Retina (tissue), 1 donor: ENCODE measurements at regions not wholly inside any gene's neighbourhood (a gene's known extent, or its start where the extent isn't known, plus 50 kb on each side); places are given as distances from the start of the nearest gene placed in this dataset.
"Not testable (repeated sequence)": the region's sequence is repeated elsewhere in the genome, so short reads cannot be mapped to it uniquely, and the experiment has no call there.

ENCODE experiments used
- DNase-seq: peaks from one replicate; pipeline ENCODE4 v3.0.0-alpha.2; 2016

GRCh38 chr10:131363416-131363815 is 51.9 kb upstream of the TCERG1L start:
- DNase-seq: no peak

GRCh38 chr10:131371571-131371970 is 60.0 kb upstream of the TCERG1L start:
- no peak for DNase-seq

DNA sequence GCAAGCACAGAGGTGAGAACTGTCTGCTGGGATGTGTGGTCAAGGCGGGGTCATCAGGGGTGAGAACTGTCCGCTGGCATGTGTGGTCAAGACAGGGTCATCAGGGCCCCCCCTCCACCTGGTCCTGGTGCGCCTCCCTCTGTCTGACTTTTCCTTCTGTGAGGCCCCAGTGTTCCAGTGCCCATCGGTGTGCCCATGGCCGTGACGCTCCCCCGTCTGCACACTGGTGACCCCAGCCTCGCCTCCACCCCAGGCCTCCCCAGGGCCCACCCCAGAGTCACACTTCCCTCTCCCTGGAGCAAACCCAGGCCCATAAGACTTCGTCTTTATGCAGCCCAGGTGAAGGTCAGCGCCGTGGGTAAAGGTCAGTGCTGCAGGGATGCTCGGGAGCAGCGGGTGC is 70.1 kb upstream of the TCERG1L start:
- DNase-seq: no peak

DNA sequence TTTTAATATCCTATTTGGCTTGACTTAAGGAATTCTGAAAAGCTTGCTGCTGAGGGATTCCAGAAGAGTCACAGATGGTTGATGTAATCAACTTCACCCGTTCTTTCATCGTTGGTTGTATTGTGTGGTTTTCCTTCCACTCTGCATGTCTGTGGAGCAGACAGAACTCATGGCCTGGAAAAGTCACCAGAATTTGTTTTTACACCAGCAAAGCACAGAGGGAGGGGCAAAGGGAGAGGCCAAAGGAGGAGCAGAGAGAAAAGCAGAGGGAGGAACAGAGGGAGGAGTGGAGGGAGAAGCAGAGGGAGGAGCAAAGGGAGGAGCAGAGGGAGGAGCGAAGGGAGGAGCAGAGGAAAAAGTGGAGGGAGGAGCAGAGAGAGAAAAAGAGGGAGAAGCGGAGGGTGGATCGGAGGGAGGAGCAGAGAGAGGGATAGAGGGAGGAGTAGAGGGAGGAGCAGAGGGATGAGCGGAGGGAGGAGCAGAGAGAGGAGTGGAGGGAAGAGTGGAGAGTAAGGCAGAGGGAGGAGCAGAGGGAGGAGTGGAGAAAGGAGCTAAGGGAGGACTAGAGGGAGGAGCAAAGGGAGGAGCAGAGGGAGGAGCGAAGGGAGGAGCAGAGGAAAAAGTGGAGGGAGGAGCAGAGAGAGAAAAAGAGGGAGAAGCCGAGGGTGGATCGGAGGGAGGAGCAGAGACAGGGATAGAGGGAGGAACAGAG is 73.8 kb upstream of the TCERG1L start:
- DNase-seq: not testable (repeated sequence)

DNA sequence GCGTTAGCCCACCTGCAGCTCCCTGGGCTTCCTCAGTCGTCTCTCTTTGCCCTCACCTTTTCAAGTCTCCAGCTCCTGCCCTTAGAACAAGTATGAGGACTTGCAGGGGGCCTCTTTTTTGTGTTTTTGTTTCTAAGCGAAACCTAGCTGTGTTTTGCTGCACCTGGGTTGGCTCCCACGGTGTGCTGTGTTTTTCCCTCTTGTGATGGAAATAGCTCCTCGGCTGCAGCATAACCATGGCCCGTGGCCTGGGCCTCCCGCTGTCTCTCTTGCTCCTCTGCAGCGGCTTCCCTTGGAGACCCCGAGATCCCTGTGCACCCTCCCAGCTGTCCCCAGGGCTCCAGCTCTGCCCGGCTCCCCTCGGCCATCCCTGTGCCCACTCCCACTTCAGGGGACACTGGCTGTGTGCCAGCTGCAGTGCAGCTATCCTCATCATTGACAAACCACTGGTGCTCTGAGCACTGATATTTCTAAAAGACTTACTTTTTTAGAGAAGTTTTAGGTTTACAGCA is 75.6 kb upstream of the TCERG1L start:
- DNase-seq: no peak

DNA sequence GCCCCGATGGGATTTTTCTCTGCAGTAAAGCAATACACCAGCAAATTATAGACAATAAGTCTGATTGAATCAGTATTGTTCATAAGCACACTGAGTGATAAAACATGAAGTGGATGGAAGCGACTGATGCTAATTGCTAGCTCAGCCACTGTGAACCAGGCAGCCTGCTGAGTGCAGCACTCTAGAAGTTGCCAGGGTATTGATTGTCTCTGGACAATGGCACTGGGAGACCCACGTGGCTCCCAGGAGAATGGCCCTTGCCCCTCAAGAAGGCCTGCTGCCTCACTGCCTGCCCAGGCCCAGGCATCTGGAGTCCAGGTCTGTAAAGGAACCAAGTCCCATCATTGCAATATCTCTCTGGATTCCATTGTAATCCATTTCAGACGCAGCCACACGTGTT is 80.4 kb upstream of the TCERG1L start:
- peak; percentile 61 for DNase-seq

GRCh38 chr10:131396121-131397050 is 84.9 kb upstream of the TCERG1L start:
- no peak for DNase-seq

GRCh38 chr10:131398166-131398565 is 86.6 kb upstream of the TCERG1L start:
- DNase-seq: no peak

- no peak for DNase-seq
Measured at GRCh38 chr10:131399981-131400380, 88.5 kb upstream of the TCERG1L start.

DNA sequence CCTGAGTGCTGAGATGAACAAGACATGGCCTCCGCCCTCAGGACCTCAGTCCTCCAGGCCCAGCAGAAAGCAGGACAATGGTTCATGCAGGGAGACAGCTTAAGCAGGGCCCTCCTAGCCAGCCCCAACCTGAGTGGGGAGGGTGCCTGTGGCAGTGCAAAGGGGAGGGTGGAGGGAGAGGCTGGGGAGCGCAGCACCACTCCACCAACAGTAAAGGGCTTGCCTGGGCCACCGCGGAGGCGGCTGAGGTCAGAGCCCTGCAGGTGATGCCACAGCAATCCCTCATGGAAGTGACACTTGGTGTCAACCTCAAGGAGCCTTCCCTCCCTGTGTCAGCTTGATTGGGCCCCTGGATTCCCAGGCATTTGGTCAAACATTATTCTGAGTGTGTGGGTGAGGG is 89.0 kb upstream of the TCERG1L start:
- DNase-seq: no peak

DNA sequence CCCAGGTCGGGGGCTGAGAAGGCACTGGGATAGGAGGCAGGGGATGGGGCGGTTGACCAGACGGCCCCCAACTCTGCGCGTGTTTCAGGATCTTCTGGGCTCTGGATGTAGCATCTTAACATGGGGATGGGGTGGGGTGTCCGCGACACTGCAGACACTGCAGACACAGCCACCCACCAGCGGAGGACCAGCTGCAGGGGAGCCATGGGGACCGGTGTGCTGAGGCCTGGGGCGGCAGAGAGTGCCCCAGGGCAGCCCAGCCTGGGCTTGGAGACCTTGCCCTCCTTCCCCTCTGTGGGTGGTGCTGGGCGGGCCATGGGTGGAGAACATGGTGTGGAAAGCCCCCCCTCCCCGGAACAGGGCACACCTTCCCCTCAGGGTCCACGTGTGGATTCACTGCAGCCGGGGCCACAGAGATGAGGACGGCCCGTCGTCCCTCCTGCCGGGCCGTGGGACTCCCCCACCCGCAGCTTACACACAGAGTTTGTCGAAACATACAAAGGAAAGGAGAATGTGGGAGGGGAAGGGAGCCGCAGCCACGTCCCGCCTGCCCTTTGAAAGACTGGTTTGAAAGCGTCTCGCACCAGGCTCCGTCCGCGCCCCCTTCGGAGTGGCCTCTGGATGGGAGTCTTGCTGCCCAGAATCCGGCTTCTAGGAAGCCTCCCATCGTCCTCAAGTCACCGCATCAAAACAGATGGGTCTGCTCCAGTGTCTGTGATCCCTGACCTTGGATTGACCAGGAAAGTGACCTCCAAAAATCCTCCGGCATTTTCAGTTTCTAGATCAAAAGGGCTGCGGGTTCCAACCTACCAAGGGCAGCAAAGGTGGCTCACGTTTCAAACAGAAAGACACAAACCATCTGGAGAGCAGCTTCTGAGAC is 91.5 kb upstream of the TCERG1L start:
- DNase-seq: no peak

GRCh38 chr10:131403936-131404335 is 92.4 kb upstream of the TCERG1L start:
- no peak for DNase-seq

- no peak for DNase-seq
Measured at GRCh38 chr10:131404886-131405285, 93.4 kb upstream of the TCERG1L start.

DNA sequence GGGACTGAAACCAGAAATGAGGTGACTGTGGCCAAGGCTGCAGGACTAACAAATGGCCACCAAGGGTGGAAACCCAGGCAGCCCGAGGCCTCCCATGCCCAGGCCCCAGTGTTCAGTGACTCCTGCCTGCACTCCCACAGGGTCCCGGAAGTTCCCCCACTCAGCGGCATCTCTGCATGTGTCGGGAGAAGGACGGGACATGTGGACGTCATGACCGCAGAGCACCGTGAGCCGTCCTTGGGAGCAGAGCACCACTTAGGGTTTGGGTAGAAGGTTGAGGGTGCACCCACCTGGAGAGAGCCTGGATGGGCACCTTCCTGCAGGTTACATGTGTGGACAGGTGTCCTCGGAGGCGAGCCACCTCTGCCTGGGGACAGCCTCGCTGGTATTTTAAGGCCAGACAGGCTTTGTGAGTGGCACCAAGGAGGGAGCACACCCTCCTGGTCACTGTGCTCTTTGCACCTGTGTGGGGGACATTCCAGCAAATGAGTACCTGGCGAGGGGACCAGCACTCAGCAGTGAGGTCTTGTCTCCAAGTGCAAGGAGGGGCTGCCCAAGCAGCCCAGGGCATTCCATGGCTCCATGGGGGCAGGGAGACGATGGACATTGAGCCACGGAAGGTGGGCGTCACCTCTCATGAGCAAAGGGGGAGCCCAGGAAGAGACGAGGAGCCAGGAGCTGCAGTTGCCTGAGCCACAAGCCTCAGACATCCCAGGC is 95.3 kb upstream of the TCERG1L start:
- no peak for DNase-seq

- no peak for DNase-seq
Measured at GRCh38 chr10:131418681-131419080, 107.2 kb upstream of the TCERG1L start.

DNA sequence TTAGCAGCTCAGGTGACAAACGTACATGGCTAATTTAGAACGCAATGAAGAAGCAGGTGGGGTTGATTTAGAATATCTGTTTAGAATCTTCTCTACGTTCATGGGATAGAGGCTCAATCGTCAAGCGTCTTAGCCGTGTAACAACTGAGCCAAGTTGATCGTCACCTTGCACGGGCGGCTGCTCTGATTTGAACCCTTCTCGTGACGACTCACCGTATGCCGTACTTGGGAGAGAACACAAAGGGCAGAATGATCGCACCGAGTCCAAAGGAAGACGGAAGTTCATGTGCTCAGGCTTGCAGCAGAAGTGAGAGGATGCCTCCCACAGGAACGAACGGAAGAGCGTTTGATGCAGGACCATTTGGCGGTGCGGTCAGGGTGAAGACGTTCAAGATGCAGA is 108.3 kb upstream of the TCERG1L start:
- no peak for DNase-seq

DNA sequence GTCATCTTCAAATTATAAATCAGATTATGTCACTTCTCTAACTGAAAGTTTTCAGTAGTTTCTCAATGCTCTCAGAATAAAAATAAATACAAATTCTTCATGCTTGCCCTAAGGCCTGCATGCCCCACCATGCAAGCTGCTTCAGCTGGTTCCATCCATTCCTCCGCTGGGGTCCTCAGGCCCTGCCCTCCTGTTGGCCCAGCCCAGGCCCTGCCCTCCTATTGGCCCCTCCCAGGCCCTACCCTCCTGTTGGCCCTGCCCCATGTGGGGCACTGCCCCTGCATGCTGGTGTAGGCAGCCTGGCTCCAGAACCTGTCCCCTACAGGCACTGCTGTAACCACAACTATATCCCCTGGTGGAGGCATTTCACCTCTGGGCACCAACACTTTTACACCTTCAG is 109.3 kb upstream of the TCERG1L start:
- DNase-seq: no peak

DNA sequence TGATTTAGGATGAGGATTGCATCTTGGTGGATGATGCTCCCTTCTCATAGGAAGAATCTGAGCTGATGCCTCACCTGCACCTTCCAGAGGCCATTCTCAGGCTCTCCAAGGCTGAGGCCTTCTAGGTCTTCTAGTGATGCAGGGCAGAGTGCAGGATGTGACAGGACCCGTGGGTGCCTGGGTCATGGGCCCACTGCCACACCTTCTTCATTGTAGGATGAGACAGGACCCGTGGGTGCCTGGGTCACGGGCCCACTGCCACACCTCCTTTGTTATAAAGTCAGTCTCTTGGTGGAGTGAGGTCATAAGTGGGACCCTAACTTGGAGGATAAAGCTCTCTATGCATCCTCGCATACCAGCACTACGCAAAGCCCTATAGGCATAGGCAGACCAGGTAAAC is 109.9 kb upstream of the TCERG1L start:
- DNase-seq: no peak

DNA sequence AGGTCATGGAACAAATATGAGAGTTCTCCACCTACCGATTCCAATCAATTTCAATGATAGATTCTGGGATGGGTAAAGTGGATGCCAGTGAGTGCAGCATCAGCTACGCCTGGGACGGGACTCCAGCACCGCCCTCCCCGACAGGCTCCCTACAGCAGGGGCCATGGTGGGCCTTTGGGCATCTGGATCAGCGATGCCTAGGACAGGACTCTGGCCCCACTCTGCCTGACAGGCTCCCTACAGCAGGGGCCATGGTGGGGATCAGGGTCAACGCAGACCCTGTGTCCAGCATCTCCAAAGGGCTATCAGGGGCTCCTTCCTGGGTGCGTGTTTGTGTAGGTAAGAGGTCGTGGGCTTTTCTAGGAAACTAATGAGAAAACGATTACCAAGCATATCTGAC is 111.2 kb upstream of the TCERG1L start:
- no peak for DNase-seq

DNA sequence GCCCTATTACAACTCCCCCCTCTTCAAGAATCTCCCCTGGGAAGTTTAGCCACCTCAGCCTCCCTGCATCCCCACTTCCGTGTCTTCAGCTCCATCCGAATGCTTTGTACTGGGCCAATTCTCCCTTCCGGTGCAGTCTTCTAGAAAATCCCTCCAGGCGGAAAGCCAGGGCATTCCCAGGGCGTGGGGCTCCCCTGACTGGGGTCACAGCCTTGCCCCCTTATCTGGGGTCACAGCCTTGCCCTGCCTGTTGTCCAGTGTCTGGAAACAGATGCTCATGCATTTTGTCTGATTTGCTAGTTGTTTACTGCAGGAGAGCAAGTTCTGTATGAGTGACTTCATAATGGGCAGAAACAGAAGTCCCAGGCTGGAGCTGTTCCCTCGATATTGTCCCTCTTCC is 112.5 kb upstream of the TCERG1L start:
- DNase-seq: no peak

DNA sequence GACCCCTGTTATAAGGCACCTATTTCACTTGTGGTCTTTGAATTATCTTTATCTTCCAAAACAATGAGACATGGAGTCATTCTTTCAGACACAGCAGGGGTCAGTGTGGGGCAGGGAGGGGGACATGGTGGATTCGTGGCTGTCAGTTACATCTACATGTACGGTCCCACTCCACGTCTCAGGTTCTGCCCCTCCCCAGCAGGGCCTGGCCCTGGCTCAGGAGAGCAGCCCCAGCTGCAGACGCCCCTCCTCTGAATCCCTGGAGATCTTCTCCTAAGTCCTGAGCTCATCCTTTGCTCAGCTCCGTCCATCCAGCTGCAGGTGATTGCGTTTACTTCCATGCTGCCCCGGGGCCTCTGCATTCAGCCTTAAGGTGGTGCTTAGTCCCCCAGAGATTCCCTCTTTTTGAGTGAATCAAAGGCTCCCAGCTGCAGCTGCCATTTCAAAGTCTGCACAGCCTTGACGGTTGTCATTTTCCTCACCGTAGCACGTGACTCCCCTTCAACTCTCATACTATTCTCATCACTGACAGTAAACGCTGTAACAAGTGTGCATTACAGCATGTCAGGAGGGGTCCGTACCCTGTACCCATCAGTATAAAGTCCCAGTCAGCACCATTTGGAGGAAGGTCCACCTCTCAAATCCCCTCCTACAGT is 113.4 kb upstream of the TCERG1L start:
- DNase-seq: no peak
